ENCODE measurements at regions not wholly inside any gene's neighbourhood (a gene's known extent, or its start where the extent isn't known, plus 50 kb on each side); places are given as distances from the start of the nearest gene placed in this dataset.

DNA sequence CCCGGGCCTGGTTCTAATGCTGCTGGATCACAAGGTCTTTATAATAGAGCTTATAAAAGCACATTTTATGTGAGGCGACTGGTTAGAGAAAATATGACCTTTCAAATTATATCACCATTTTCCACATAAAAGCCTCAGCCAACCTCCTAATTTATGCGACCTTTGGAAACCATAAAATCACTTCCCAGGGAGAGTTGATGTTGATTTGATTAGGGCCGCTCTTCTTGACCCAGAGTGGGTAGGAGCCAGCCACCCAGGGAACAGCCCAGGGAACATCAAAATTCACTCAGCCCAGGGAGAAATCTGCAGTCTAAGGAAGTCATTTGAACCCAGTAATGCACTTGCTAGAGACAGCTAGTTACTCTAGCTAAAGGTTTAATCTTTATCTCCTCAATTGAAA, 79.8 kb upstream of the TENT5A start:
- no peaks in the 10 kb centered on the region for H3K27me3 Mint-ChIP-seq (ENCODE audit: insufficient read depth, low read depth)
- TF ChIP-seq, protein P1, sequence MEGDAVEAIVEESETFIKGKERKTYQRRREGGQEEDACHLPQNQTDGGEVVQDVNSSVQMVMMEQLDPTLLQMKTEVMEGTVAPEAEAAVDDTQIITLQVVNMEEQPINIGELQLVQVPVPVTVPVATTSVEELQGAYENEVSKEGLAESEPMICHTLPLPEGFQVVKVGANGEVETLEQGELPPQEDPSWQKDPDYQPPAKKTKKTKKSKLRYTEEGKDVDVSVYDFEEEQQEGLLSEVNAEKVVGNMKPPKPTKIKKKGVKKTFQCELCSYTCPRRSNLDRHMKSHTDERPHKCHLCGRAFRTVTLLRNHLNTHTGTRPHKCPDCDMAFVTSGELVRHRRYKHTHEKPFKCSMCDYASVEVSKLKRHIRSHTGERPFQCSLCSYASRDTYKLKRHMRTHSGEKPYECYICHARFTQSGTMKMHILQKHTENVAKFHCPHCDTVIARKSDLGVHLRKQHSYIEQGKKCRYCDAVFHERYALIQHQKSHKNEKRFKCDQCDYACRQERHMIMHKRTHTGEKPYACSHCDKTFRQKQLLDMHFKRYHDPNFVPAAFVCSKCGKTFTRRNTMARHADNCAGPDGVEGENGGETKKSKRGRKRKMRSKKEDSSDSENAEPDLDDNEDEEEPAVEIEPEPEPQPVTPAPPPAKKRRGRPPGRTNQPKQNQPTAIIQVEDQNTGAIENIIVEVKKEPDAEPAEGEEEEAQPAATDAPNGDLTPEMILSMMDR (IDR thresholded peaks at IDR 0.05), result no peak
- TF ChIP-seq EZH2 (IDR thresholded peaks at IDR 0.05), result no peak
- TF ChIP-seq EZH2phosphoT487 (IDR thresholded peaks at IDR 0.05), result no peak

GRCh38 chr6:81831274-81831673, 78.8 kb upstream of the TENT5A start:
- Histone ChIP-seq H3K4me3 (no peak overlapping the region), H3K27ac (no peak overlapping the region), H3K79me2 (ENCODE audit: low read depth) (no peaks in the 10 kb centered on the region), H3K4me1 (no peaks in the 10 kb centered on the region), H3K9me3 (ENCODE audit: low read depth) (no peaks in the 10 kb centered on the region), H3K27me3 (no peaks in the 10 kb centered on the region), H3K9ac (no peak overlapping the region), H4K20me1 (ENCODE audit: low read depth) (no peaks in the 10 kb centered on the region), H3K4me2 (no peak overlapping the region), H3F3A (ENCODE audit: low read depth) (no peaks in the 10 kb centered on the region), H2AFZ (replicated peaks) (peak overlapping the region; percentile 35), H3K36me3 (no peaks in the 10 kb centered on the region)
- Mint-ChIP-seq H3K27ac (no peak overlapping the region), H3K36me3 (no peaks in the 10 kb centered on the region), H3K27me3 (ENCODE audit: insufficient read depth, low read depth) (no peaks in the 10 kb centered on the region), H3K4me3 (no peak overlapping the region), H3K9me3 (peaks cover 4% of the 10 kb centered on the region), H3K4me1 (no peaks in the 10 kb centered on the region)
- TF ChIP-seq, protein P1 (IDR thresholded peaks at IDR 0.05), result no peak
- no peak for TF ChIP-seq EZH2 (IDR thresholded peaks at IDR 0.05)
- no peak for TF ChIP-seq EZH2phosphoT487 (IDR thresholded peaks at IDR 0.05)
- DNase-seq (ENCODE audit: low spot score), result no peak

More for the DNA sequence above, 79.8 kb upstream of the TENT5A start:
- H3K36me3 Mint-ChIP-seq, result no peaks in the 10 kb centered on the region
- H3K9me3 ChIP-seq (ENCODE audit: low read depth), result no peaks in the 10 kb centered on the region
- H3K27ac Mint-ChIP-seq, result no peak overlapping the region
- no peaks in the 10 kb centered on the region for H3K36me3 ChIP-seq
- no peaks in the 10 kb centered on the region for H3K4me1 ChIP-seq
- no peak overlapping the region for H3K9ac ChIP-seq
- no peak overlapping the region for H3K4me2 ChIP-seq
- H3F3A ChIP-seq (ENCODE audit: low read depth), result no peaks in the 10 kb centered on the region
- H3K27ac ChIP-seq, result no peak overlapping the region
- DNase-seq (ENCODE audit: low spot score), result no peak
- no peaks in the 10 kb centered on the region for H4K20me1 ChIP-seq (ENCODE audit: low read depth)
- H3K4me1 Mint-ChIP-seq, result no peaks in the 10 kb centered on the region
- no peak overlapping the region for H3K4me3 ChIP-seq
- H2AFZ ChIP-seq (replicated peaks), result no peak overlapping the region
- no peaks in the 10 kb centered on the region for H3K79me2 ChIP-seq (ENCODE audit: low read depth)
- no peaks in the 10 kb centered on the region for H3K27me3 ChIP-seq
- H3K9me3 Mint-ChIP-seq, result no peaks in the 10 kb centered on the region
- H3K4me3 Mint-ChIP-seq, result no peak overlapping the region

GRCh38 chr6:81826784-81827183, 74.3 kb upstream of the TENT5A start:
- no peak overlapping the region for H3K4me3 Mint-ChIP-seq
- H3K9me3 Mint-ChIP-seq, result peaks cover 4% of the 10 kb centered on the region
- no peaks in the 10 kb centered on the region for H3K36me3 Mint-ChIP-seq
- no peak overlapping the region for H3K9ac ChIP-seq
- no peak overlapping the region for H3K27ac ChIP-seq
- no peaks in the 10 kb centered on the region for H3K27me3 ChIP-seq
- no peaks in the 10 kb centered on the region for H3K36me3 ChIP-seq
- no peak overlapping the region for H3K4me3 ChIP-seq
- H3K4me2 ChIP-seq, result no peak overlapping the region
- no peak for DNase-seq (ENCODE audit: low spot score)
- no peaks in the 10 kb centered on the region for H3K4me1 Mint-ChIP-seq
- H3F3A ChIP-seq (ENCODE audit: low read depth), result no peaks in the 10 kb centered on the region
- no peaks in the 10 kb centered on the region for H3K79me2 ChIP-seq (ENCODE audit: low read depth)
- no peaks in the 10 kb centered on the region for H3K27me3 Mint-ChIP-seq (ENCODE audit: insufficient read depth, low read depth)
- TF ChIP-seq EZH2 (IDR thresholded peaks at IDR 0.05) (no peak), EZH2phosphoT487 (IDR thresholded peaks at IDR 0.05) (no peak)
- TF ChIP-seq, protein P1 (IDR thresholded peaks at IDR 0.05), result no peak
- no peaks in the 10 kb centered on the region for H4K20me1 ChIP-seq (ENCODE audit: low read depth)
- no peak overlapping the region for H2AFZ ChIP-seq (replicated peaks)
- no peaks in the 10 kb centered on the region for H3K9me3 ChIP-seq (ENCODE audit: low read depth)
- no peaks in the 10 kb centered on the region for H3K4me1 ChIP-seq
- no peak overlapping the region for H3K27ac Mint-ChIP-seq

Data from neural progenitor cell (in vitro differentiated cells).